Prostate gland (tissue), 2 donors: ENCODE measurements at regions not wholly inside any gene's neighbourhood (a gene's known extent, or its start where the extent isn't known, plus 50 kb on each side); places are given as distances from the start of the nearest gene placed in this dataset.

ENCODE experiments used
- DNase-seq: peaks from one replicate; pipeline ENCODE4 v3.0.0-alpha.2; 2019; ENCODE audit warnings: low spot score
- H3K27ac ChIP-seq, 2 donors: fragments of 200-600 bp; sonication (generic); 2 replicates each; pipeline ENCODE4 v1.5.1; 2017 to 2019
- H3K27me3 ChIP-seq: fragments of 200-600 bp; sonication (generic); replicated peaks from 2 replicates; pipeline ENCODE4 v1.5.1; 2019; ENCODE audit not compliant: insufficient read depth
- H3K36me3 ChIP-seq, 2 donors: fragments of 200-600 bp; sonication (generic); 1 replicate in 1 of 2; 2 replicates in 1 of 2; pipeline versions ENCODE4 v1.5.1 to v1.8.1; 2017 to 2019
- H3K4me1 ChIP-seq: fragments of 200-600 bp; sonication (generic); replicated peaks from 2 replicates; pipeline ENCODE4 v1.5.1; 2019
- H3K4me3 ChIP-seq, 2 donors: fragments of 200-600 bp; sonication (generic); 2 replicates each; pipeline ENCODE4 v1.5.1; 2017 to 2019
- H3K9me3 ChIP-seq: fragments of 200-600 bp; sonication (generic); 2 replicates; pipeline ENCODE4 v1.5.1; 2017
- CTCF ChIP-seq, 4 experiments: fragments of 200-600 bp in 2 of 4; fragments of 450-650 bp in 2 of 4; sonication (generic) in 2 of 4; IDR thresholded peaks; 1 replicate in 3 of 4; 2 replicates in 1 of 4; pipeline ENCODE4 v1.5.1; 2016 to 2019; ENCODE audit warnings: antibody characterized with exemption in 4 of 4, mild to moderate bottlenecking in 2 of 4, moderate library complexity in 2 of 4
- POLR2A ChIP-seq: fragments of 450-650 bp; IDR thresholded peaks from one replicate; pipeline ENCODE4 v1.6.1; 2016; ENCODE audit warnings: antibody characterized with exemption, mild to moderate bottlenecking
- POLR2AphosphoS5 ChIP-seq: sonication (generic); formaldehyde crosslinking; IDR thresholded peaks from one replicate; pipeline ENCODE4 v1.6.1; 2017; ENCODE audit warnings: antibody characterized with exemption
- WGBS: methylation state at CpG from one replicate; pipeline ENCODE4 v1.1.5; 2018; 5-methylcytosine and 5-hydroxymethylcytosine counted together
- intact Hi-C: fragments of 100-400 bp; cut with DNase I; formaldehyde crosslinking; loops from one replicate; pipeline ENCODE4 v1.14.2; 2022

DNA sequence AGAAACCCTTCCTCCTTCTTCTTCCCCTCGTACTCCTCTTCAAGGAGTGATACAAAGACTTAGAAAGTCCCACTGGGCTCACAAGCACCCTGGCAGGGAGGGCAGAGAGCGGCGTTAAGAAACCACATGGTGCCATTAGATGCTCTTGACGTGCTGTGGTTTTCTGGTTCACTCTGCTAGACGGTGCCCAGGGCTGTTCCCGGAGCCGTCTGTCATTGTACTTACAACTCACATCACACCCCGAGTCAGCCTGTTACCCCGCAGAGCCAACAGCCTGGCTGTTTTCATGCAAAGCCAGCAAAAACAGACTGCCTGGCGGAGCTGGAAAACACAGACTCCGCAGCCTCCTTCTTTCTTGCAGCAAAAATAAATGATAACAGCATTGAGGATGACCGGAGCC lies 232.6 kb upstream of the TBX3 start:
- DNase-seq, result no peak
- H3K27me3 ChIP-seq, result no peaks in the 10 kb centered on the region
- no peaks in the 10 kb centered on the region for H3K36me3 ChIP-seq
- peaks cover 4% of the 10 kb centered on the region for H3K4me1 ChIP-seq
- intact Hi-C loops, result loop anchor here (2.0 to 10.0 kb wide), 5 partner anchors 99 to 841 kb away; no protein-coding TSS in a partner anchor
- WGBS, result 80% methylated on average over 12 of the region's 12 CpGs
- no peaks in the 10 kb centered on the region for H3K9me3 ChIP-seq
- H3K27ac ChIP-seq, result no peak overlapping the region
- no peak overlapping the region for H3K4me3 ChIP-seq
- TF ChIP-seq CTCF (IDR thresholded peaks at IDR 0.05), result no peak
- no peak for TF ChIP-seq POLR2AphosphoS5
- TF ChIP-seq POLR2A, result no peak

GRCh38 chr12:114916124-114916523 lies 232.1 kb upstream of the TBX3 start:
- H3K27ac ChIP-seq, result no peak overlapping the region
- WGBS, result 82% methylated on average over 3 of the region's 3 CpGs
- no peaks in the 10 kb centered on the region for H3K36me3 ChIP-seq
- no peak for TF ChIP-seq CTCF (IDR thresholded peaks at IDR 0.05)
- no peak for TF ChIP-seq POLR2A
- no peak for TF ChIP-seq POLR2AphosphoS5
- H3K4me1 ChIP-seq, result peaks cover 4% of the 10 kb centered on the region
- no peak for DNase-seq
- no peaks in the 10 kb centered on the region for H3K9me3 ChIP-seq
- H3K27me3 ChIP-seq, result no peaks in the 10 kb centered on the region
- H3K4me3 ChIP-seq, result no peak overlapping the region
- intact Hi-C loops, result loop anchor here (2.0 to 10.0 kb wide), 5 partner anchors 99 to 841 kb away; no protein-coding TSS in a partner anchor

DNA sequence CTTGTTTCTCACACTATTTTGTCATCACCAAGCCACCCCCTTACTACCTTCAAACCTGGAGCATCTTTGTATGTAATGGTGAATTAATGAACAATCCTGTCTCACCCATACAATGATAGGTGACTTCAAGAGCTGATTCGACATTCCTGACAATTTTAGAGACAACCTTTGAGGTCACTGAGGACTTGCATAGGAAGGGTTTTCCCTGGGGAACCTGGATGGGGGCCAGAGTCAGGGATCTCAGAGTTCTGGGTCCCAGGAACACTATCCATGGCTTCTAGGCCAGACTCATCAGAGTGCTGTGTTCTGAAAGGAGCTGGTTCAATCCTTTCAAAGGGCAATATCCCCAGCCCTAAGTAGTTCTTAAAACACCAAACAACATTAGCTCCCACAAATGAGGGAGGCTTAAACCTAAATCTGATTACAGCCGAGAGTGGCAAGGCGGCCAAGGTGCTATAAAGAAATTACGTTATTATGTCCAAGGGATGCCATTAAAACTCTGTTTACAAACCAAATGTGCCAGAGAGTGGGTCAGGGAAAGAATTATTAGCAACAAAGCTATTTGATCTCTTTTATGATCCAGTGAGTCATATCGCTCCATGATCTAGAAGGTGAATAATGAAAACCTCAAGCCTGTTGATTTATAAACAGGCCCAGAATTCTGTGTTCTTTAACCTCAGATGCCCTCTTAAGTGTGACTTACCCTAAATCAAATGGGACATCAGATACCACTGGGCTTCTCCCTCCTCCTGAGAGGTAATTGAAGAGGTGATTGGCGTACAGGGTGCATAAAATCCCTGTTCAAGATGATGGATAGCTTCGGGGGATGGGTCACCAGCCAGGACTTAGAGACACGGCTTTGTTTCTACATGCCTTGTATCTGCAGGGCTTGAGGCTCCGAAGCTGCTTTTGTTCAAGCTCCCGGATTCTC lies 230.2 kb upstream of the TBX3 start:
- no peak overlapping the region for H3K4me3 ChIP-seq
- no peaks in the 10 kb centered on the region for H3K36me3 ChIP-seq
- TF ChIP-seq CTCF (IDR thresholded peaks at IDR 0.05), result no peak
- peak; percentile 97 for TF ChIP-seq POLR2AphosphoS5
- no peaks in the 10 kb centered on the region for H3K27me3 ChIP-seq
- intact Hi-C loops, result loop anchor here (10.0 kb wide), 1 partner anchor 251 kb away; no protein-coding TSS in a partner anchor
- peaks cover 4% of the 10 kb centered on the region for H3K4me1 ChIP-seq
- peak overlapping the region; percentile 56 to 75 for H3K27ac ChIP-seq
- whole genome bisulfite sequencing, result 14% methylated on average over 10 of the region's 10 CpGs
- no peaks in the 10 kb centered on the region for H3K9me3 ChIP-seq
- DNase-seq, result peak; percentile 81

DNA sequence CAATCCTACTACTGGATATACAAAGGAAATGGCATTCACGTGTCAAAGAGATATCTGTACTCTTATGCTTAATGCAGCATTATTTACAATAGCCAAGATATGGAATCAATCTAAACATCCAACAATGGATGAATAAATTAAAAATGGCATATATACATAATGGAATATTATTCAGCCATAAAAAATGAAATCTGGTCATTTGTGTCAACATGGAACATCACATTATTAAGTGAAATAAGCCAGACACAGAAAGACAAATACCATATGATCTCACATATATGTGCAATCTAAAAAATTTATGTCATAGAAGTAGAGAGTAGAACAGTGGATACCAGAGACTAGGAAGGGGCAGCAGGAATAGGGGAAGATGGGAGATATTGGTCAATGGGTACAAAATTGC lies 228.8 kb upstream of the TBX3 start:
- Histone ChIP-seq H3K27ac (no peak overlapping the region), H3K27me3 (no peaks in the 10 kb centered on the region), H3K9me3 (no peaks in the 10 kb centered on the region), H3K4me3 (no peak overlapping the region), H3K36me3 (no peaks in the 10 kb centered on the region), H3K4me1 (peaks cover 4% of the 10 kb centered on the region)
- TF ChIP-seq CTCF (IDR thresholded peaks at IDR 0.05) (no peak), POLR2A (no peak), POLR2AphosphoS5 (no peak)
- WGBS, result 89% methylated on average over 1 of the region's 1 CpG
- no peak for DNase-seq
- intact Hi-C loops, result loop anchor here (10.0 kb wide), 1 partner anchor 252 kb away; no protein-coding TSS in a partner anchor
